Activated CD4-positive, alpha-beta T cell treated with anti-CD3 and anti-CD28 coated beads, Interleukin-2, amount 50 U/mL, for 4 hours (primary cell): ENCODE measurements at regions not wholly inside any gene's neighbourhood (a gene's known extent, or its start where the extent isn't known, plus 50 kb on each side); places are given as distances from the start of the nearest gene placed in this dataset.

Source experiments
- DNase-seq, 2 experiments: peaks; one replicate each; pipeline ENCODE4 v3.0.0-alpha.2; 2020

DNA sequence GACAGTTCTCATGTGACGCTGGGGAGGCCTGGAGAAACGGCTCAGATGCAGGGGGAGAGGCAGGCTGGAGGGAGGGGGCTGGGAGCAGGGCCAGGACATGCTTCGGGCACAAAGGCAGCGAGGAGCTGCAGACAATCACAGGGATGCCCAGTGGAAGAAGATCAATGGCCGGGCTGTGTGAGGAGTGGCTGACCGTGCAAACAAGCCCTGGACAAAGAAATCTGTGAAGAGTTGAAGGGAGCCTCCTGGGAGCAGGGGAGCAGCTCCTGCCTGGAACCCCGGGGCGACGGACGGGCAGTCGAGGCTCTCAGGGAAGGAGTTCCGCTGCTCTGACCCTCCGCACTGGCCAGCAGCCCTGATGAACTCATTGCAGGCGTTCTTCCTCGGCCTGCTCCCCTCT is 126.7 kb upstream of the B3GAT1 start:
- no peak for DNase-seq

DNA sequence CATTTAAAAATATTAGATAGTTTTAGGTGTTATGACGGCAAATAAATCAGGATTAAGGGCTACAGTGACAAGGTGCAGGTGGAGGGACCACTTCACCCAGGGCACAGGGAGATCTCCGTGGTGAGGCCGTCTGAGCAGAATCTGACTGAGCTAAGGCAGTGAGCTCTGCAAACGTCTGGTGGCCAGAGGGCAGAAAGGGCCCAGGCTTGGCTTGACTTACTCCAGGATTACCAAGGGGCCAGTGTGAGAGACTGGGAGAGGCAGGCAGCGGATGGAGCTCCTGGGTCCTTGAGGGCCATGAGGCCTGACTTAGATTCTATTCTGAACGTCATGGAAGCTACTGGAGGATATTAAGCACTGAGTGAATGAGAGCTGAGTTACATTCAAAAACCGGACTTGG is 125.9 kb upstream of the B3GAT1 start:
- no peak for DNase-seq

DNA sequence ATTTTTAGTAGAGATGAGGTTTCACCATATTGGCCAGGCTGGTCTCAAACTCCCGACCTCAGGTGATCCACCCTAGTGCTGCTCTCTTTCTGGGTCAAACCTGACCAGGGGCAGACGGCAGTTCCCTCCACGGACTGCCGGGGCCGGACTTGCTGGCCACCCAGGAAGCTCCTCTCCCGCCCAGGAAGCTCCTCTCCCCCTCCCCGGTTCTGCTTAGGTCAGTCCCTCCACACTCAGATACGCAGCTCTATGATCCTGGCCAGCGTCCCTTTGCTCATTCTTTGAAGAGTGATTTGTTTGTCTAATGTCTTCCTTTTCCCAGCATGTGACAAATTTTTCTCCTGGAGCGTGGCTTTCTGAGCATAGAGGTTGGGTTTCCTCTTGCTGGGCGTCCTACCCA is 125.3 kb upstream of the B3GAT1 start:
- no peak for DNase-seq

DNA sequence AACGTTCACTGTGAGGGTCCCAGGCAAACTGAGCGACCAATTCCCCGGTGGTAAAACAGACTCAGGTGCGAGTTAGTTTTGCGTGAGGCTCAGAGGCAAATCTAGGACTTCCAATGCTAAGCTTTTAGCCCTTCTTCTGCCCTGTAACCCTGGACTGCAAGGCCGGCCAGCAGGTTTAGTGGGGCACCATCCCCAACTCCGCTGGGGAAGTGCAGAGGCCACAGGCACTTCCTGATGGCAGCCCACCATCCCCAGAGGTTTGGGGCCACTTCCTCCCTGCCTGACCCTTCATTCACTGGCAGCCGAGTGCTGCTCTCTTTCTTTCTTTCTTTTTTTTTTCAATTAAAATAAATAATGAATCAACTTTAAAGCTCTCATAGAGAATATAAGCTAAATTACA is 124.6 kb upstream of the B3GAT1 start:
- no peak for DNase-seq

DNA sequence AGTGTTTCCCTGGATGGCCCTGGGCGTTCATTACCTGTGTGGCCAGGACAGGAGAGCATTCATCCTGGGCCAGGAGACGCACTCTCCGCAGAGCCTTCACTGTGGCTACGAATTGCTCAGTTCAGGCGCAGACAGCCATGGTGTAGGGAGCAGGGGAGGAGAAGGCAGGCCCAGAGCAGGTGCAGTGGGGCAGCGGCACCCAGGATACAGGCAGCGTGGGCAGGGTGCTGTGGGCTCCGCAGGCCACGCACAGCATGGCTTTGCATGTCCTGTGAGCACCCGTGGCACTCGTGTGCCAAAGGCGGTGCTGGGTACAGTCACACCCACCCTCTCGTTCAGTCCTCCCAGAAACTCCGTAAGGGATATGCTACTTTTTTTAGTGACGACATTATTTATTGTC is 124.2 kb upstream of the B3GAT1 start:
- no peak for DNase-seq

DNA sequence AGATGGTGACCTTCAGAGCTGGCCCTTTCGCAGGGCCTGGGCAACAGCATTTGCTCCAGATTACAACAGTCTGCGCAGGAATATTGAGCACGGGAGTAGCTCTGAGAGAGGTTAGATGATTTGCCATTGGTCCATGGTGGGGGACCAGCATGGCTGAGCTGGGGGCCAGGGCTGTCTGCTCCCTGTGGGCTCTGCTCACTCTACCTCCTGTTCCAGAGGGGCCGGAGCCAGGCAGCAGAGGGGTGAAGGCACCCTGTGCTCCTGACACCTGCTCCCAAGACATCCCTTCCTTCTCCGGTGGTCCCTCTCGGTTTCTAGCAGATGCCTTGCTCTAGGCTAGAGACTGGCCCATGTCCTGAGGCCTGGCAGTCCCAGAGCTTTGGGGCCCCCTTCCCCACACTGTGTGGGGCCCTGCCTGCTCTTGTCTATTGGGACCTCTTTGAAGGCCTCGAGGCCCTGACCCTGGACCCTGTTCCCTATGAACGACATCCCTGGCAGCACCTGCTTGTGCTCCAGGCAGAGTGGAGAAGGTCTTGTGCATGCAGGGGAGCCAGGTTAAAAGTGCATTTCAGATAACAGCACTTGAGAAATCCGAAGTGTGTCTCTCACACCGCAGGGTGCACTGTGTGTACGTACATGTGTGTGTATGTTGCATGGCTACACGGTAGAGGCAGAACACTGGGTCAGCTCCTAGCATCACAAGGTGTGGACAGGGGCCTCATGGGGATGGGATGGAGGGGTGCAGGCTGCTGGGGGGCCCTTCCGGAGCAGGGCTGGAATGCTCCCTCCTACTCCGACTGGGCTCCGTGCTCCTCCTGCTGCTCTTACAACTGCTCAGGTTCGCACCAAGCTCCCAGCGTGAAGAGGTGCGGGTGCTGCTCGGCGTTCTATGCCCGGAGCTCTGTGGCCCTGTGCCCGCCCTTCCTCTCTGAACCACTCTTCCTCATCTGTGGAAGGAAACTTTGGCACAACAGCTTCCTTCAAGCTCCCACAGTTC is 123.3 kb upstream of the B3GAT1 start:
- no peak for DNase-seq

DNA sequence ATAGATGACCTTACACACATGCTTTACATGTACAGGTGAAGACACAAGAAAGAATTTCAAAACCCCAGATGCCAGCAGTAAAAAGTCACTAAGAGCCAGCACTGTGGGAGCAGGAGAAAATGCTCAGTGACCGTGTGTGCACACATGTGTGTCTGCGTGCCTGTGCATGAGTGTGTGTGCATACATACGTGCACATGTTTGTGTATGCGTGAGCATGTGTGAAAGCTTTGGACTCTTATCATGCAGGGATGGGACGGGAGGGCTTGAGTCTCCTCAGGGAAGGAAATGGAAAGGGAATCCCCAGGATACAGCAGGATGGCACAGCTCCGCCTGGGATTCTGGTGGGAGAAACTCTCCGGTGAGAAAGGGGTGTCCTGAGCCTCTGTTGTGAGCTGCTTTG is 121.5 kb upstream of the B3GAT1 start:
- DNase-seq, result no peak

DNA sequence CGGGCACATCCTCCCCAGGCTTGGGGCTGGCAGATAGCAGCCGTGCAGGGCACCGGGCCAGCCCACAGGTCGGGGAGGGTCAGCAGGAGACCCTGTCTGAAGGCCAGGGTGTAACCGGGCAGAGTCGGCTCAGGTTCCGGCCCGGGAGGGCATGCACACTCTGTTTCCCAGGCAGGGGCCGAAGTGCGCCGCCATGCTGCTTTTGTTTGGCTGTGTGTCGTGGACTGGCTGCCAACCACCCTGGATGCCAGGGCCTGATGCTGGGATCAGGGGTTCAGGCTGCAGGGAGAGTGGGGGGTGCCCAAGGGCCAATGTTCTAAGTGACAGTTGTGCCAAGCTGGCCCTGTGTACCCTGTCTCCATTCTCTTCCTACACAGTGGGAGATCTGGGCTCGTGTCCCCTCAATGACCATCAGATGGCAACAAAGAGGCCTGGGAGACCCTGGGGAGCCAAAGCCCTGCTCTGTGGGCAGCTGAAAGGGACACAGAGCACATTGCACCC is 120.9 kb upstream of the B3GAT1 start:
- no peak for DNase-seq

DNA sequence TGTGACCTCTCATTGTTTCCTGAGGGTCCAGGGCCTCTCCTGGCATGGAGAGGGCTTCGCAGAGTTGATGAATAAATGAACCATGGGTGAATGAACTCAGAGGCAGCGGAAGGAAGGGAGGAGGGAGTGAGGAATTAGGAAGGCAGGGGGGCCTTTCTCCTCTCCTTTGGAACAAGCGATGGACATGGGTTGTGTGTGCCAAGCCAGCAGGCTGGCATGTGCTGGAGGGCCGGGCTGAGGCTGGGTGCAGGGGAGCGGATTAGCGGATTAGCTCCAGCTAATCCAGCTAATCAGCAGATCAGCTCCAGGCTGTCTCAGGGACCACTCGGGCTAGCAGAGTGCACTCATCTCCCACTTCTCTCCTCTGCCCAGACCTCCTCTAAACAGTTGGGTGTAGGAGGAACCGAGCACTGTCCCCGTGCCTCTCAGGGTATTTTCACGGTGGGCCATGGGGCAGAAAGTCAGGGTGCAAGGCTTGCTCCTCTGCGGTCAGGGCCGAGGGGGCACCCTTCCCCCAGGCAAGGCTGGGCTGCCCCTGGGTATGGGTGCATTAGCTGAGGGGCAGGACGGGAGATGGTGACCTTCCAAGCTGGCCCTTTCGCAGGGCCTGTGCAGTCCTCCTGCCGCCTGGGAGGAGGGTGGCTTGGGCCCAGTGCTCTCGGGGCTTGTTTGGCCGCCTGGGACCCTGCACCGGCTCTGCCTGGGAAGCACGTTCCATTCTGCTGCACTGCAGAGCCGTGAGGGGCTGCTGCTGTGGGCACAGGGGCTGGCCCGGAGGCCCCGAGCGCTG is 120.3 kb upstream of the B3GAT1 start:
- no peak for DNase-seq

DNA sequence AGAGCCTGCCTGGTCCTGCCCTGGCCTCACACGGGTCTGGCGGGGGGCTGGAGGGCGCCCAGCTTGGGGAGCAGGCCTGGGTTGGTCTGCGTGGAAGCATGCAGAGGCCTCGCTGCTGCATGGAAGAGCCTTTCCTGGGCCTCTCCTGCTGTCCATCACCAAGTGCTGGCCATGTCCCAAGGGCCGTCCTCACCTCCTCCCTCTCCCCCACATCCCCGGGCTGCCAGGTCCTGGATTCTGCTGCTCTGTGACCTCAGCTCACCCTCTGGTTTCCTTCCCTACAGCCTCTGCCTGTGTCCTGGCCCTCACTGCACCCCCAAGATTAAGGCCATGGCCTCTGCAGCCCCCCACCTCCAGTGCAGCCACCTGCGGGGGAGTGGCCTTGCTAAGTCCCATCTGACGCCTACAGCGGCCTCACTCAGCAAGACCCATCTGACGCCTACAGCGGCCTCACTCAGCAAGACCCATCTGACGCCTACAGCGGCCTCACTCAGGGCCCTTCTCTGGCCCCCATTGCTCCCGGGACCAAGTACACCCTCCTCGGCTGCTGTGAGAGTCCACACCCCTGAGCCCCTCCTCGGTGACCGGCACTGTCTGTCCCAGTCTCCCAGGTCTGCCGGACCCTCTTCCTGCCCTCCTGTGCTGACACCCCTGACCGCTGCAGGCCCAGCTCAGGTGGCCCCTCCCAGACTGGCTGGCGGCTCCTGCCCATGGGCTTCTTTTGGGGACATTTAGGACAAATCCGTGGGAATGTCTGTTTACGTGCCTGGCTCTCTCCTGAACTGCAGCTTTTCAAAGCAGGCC is 119.5 kb upstream of the B3GAT1 start:
- no peak for DNase-seq

DNA sequence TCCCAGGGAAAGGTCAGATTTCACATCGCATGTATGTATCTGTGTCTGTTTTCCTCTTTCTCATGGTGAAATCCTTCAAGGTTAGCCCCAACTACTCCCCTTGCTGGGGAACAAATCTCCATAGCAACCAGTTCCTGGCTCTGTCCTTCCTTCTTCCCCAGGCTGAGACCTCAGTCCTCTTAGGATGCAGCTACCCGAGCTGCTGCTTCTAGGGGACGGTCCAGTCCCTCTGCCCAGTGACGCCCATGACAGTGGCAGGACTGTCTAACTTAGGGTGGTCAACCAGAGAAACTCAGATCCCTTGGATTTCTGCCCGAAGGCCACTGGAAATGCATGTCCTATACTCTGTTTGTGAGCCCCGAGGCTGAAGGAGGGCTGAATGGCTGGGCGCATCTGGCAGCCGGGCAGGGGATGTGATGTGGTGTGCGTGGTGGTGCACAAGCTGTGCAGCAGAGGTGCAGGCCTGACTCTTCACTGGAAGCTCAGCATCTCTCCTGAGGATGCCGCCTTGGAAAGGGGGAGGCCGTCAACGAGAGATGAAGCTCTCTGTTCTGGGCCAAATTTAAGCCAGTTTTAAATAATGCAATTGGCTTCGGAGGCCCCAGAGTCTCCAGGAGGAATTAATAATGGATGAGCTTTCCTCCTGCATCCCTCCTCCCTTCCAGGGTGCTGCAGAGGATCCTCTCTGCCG is 118.7 kb upstream of the B3GAT1 start:
- DNase-seq, result no peak

DNA sequence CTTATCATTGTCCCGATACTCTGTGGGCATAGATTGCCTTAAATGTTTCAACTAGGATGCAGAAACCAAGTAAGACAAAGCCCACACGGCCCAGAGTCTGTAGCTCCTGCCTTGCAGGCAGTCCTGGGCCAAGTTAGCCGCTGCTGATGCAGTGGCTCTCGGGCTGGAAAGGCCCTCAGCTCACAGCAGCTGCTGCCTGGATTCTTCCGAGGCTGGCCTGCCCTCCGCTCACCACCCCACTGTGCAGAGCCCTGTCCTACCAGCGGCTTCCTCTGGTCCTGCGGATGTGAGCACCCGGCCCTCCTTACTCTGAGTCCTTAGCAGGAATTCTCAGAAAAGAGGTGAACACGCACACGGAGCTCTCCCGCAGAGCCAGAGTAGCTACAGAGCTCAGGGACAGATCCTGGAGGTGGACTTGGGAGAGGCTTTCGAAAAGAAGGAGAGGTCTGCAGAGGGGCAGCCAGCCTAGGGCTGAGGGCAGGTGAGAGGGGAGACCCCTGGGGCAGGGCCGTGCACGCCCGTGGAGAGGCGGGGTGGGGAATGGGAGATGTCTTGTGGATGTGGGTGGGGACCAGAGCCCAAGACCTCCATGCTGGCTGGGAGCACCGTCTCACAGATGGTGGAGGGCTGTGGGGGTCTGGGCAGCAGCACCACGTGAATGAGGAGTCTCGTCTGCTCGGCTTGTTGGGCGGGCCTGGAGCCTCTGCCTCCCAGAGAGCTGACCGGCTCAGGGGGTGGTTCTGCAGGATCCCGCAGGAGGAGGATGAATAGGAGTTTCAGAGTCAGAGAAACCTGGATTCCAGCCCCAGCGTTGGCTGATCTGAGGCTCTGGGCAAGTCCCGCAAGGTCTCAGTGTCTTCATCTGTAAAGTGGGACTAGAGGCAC is 117.4 kb upstream of the B3GAT1 start:
- no peak for DNase-seq

DNA sequence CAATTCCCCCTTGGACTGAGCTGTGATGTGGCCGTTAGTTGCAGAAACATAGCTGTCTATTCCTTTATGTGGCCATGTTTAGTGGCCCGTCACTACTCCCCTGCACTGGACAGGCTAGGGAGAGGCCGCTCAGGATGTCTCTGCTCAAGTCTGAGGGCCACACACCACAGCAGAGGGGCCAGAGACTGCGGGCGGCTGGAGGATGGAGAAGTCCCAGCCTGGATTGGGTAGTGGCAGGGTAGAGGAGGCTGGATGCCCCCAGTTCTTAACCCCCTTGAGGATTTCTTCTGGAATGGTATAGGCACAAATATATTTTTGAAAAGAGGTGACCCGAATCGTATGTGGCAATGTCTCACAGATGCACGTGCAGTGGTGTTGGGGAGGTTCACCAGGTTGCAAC is 116.4 kb upstream of the B3GAT1 start:
- DNase-seq, result no peak

DNA sequence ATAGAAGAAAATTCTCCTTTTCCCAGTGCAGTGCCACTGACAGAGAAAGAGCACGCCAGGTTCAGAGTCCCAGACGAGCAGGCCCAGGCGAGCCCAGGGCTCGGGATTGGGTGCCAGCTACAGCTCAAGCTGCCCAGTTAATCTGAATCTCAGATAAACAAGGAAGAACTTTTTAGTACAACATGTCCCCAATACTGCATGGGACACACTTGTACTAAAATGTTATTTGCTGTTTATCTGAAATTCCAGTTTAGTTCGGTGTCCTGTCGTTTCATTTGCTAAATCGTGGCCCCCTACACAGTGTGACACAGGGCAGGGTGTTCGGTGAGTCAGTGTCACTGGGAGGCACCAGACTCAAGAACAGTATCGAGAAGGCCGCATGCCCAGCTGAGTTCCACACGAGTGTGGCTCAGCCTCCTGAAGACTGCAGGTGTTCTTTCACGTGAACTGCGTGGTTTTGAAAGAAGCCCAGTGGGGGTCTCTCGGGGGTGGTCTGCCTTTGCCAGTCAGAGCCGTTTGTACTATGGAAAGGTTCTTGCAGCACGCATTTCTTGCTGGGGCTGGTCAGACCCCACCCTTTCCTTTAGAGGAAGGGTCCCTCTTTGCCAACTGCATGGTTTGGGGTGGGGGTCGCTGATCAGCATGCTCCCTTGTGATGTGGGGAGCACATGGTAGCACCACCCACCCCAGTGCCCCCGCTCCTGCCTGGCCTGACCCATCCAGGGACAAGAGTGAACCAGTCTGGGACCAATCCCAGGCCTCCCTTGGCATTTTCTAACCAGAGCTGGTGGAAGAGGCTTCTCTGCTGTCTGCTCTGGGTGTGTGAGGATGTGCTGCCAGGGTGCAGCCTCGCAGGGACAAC is 115.6 kb upstream of the B3GAT1 start:
- no peak for DNase-seq

DNA sequence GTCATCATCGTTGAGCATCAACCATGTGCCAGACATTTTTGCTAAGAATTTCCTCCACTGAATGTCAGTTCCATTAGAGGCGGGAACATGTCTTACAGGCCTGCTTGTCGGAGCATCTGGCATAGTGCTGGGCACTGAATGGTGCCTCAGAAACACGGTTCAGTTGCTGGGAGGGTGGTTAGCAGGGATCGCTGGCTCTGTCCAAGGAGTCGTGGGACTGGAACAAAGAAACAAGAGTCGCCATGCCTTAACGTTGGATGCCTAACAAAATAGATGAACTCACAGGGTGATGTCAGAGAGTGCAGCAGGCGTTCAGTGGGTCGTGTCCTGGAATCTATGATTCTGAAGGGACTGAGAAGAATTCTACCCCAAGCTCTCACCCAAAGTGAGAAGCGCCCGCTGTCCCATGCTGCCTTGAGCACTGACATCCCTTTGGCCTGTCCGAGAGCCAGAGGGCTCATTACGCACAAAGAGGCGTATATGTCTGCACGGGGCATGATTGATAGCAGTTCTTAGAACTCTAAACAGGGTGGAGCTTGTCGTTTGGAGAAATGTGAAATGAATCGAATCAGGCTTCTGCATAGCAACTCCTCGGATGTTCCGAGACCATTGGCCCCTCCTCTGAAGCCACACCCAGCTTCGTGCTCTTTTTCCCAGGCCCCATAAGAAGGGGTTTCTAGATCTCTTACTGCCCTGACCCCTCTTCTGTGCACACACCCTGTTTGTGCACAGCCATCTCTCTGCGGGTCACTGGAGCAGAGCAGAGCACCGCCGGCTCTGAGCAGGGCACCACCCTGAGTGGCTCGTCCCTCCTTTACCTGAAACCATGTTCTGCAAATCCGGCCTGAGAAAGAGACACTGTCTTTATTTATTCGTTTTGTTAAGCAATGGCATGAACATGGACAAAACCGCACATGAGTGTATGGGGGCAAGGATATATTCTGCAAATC is 113.1 kb upstream of the B3GAT1 start:
- DNase-seq, result no peak

DNA sequence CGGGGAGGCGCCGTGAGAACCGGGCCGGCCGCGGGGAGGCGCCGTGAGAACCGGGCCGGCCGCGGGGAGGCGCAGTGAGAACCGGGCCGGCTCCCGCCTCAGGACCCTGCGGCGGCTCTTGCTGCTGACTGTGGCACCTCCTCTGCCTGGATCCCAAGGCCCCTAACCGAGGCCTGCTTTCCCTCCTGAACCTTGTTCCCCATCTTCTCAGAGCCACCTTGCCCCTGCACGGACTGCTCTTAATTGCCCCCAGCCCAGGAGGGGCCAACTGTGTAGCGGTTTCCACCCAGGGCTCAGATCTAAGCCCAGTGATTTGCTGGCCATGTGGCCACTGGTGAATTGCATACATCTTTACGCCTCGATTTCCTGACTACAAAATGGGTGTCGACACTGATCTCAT is 112.2 kb upstream of the B3GAT1 start:
- DNase-seq, result no peak

DNA sequence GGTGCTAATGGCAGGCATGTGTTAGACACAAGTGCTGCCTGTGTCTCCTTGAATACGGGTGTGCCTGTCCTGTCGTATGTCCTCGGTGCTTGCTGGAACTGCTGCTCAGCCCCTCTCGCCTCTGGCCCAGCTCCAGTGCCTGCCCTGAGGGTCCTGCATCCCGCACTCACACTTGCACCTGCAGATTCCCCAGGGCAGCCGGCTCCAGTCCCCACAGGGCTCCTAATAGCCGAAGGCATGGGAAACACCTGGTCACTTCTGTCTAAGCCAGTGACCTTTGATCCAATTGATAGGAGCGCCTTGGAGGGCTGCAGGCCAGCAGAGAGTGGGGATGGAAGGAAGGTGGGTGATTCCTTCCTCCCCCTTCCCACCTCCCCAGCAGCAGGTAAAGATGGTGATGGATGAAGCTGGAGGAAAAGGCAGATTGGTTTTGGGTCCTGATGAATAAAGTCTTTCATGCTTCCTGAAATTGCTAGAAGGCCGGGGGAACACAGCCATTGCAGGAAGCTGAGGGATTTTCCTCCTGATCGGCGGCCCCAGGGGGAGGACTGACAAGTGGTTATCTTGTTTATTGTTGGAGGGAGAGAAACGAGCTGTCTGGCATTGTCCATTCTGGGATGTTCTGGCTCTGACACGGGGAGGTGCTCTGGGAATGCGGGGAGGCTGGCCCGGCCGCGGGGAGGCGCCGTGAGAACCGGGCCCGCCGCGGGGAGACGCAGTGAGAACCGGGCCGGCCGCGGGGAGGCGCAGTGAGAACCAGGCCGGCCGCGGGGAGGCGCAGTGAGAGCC is 110.9 kb upstream of the B3GAT1 start:
- DNase-seq, result no peak
